ENCODE measurements at regions not wholly inside any gene's neighbourhood (a gene's known extent, or its start where the extent isn't known, plus 50 kb on each side); places are given as distances from the start of the nearest gene placed in this dataset.

DNA sequence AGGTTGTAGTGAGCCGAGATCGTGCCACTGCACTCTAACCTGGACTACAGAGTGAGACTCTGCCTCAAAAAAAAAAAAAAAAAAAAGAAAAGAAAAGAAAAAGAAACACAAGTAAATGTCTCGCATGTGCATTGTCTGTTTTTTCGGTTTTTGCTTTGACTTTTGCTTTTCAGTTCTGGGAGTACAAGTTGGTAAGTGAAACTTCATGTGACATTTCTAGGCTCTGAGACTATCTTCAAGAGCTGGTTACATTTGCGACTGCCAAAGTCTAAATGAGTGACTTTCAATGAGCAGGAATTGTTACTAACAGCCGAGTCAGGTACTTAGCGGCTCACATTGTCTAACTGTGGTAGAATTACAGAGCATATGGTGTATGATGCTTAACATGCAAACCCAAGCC lies 107.0 kb upstream of the CELF2 start:
- Mint-ChIP-seq H3K9me3 (no peaks in the 10 kb centered on the region), H3K27ac (no peak overlapping the region), H3K36me3 (no peaks in the 10 kb centered on the region)
- DNase-seq (ENCODE audit: low spot score in 2 of 2) (no peak), ATAC-seq (no peak)

- no peaks in the 10 kb centered on the region for H3K36me3 Mint-ChIP-seq
- no peak overlapping the region for H3K27ac Mint-ChIP-seq
- H3K9me3 Mint-ChIP-seq, result no peaks in the 10 kb centered on the region
- no peak for DNase-seq (ENCODE audit: low spot score in 2 of 2)
- no peak for ATAC-seq
Observed at GRCh38 chr10:10911035-10911434, 106.6 kb upstream of the CELF2 start.

DNA sequence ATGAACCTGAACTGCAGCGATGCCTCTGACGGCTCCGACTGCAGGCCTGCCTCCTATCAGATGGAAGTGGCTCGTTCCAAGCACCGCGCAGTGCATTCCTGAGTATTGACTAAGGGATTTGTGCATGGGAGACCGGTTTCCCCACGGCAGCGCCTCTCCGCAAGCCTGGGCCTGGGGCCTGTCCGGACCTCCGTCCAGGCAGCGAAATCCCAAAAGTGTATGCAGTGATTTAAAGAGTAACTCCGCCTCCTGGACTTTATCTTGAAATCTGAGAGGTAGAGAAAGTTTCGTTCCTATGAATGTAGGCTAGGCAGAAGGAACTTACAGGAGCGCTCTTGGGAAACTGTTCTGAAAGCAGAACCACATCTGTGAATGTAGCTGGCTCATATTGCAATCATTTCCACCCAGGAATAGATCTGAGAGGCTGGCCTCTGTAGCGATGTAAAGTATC lies 106.2 kb upstream of the CELF2 start:
- no peak for DNase-seq (ENCODE audit: low spot score in 2 of 2)
- Mint-ChIP-seq H3K27ac (no peak overlapping the region), H3K9me3 (no peaks in the 10 kb centered on the region), H3K36me3 (no peaks in the 10 kb centered on the region)
- ATAC-seq, result no peak

GRCh38 chr10:10914144-10914543 lies 103.5 kb upstream of the CELF2 start:
- Mint-ChIP-seq H3K36me3 (no peaks in the 10 kb centered on the region), H3K27ac (no peak overlapping the region), H3K9me3 (no peaks in the 10 kb centered on the region)
- ATAC-seq (no peak), DNase-seq (ENCODE audit: low spot score in 2 of 2) (no peak)

GRCh38 chr10:10915215-10915614 lies 102.5 kb upstream of the CELF2 start:
- Mint-ChIP-seq H3K36me3 (no peaks in the 10 kb centered on the region), H3K27ac (no peak overlapping the region), H3K9me3 (no peaks in the 10 kb centered on the region)
- ATAC-seq, result peak in 1 of 2 donors; percentile 59
- DNase-seq (ENCODE audit: low spot score in 2 of 2), result no peak

DNA sequence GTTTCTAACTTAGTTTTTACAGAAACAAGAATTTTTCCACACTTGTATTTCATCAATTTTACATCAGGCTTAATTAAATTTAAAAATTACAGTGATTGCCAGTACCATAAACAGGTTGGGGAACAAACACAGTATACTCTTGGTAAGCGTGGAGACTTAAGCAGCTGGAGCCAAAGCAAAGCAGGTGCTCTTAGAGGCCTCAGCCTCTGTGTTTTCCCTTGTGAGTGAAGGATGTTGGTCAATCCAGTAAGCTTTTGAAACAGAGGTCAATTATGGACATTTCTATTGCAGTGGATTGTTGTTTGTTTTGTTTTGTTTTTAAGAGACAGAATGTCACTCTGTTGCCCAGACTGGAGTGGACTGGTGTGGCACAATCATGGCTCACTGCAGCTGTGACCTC lies 100.6 kb upstream of the CELF2 start:
- Mint-ChIP-seq H3K9me3 (no peaks in the 10 kb centered on the region), H3K36me3 (no peaks in the 10 kb centered on the region), H3K27ac (no peak overlapping the region)
- ATAC-seq, result no peak
- DNase-seq (ENCODE audit: low spot score in 2 of 2), result no peak

DNA sequence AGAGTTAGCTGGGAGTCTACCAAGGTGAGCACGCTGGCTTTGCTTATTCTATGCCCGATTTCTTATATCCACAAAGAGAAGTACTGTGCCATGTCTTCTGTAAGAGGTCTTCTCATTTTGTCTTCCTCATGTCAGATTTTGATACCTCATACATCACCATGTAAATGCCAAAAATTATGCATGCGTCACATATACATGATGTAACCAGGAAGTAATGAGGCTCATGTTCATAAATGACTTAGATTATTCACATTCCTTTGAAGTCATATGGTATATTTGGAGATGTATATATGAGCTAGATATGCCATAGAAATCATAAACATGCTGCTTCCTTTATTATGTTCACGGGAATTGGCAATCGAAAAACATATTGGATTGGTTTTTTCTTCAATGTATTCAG lies 97.7 kb upstream of the CELF2 start:
- ATAC-seq (no peak), DNase-seq (ENCODE audit: low spot score in 2 of 2) (no peak)
- H3K9me3 Mint-ChIP-seq, result no peaks in the 10 kb centered on the region
- no peaks in the 10 kb centered on the region for H3K36me3 Mint-ChIP-seq
- H3K27ac Mint-ChIP-seq, result no peak overlapping the region

DNA sequence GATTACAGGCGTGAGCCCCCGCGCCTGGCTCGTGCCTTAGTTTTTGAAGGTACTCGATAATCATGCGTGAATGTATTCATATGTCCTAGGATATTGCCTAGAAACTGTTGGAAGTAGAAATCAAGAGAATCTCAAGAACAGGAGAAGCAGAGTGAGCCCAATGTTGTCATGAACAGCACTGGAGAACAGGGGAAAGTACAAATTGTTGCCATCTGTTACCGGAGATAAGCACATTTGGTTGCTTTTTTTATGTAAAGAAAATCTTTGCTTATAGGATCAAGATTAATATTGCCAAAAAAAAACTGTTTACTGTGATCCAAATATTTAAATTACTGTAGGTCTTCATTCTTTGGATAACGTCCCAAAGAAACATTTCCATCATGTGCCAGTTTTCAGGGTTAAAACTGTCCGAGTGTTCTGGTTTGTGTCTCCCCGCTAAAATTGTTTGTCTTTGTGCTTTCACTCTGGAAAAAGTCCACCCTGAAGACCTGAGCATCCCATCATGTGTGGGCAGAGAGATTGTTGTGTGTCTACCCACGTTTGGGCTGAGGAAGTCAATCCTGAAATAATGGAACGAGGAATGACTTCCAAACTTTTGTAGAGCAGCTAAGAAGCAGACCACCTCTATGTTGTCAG lies 95.7 kb upstream of the CELF2 start:
- ATAC-seq (no peak), DNase-seq (ENCODE audit: low spot score in 2 of 2) (no peak)
- H3K9me3 Mint-ChIP-seq, result no peaks in the 10 kb centered on the region
- H3K27ac Mint-ChIP-seq, result no peak overlapping the region
- H3K36me3 Mint-ChIP-seq, result no peaks in the 10 kb centered on the region

DNA sequence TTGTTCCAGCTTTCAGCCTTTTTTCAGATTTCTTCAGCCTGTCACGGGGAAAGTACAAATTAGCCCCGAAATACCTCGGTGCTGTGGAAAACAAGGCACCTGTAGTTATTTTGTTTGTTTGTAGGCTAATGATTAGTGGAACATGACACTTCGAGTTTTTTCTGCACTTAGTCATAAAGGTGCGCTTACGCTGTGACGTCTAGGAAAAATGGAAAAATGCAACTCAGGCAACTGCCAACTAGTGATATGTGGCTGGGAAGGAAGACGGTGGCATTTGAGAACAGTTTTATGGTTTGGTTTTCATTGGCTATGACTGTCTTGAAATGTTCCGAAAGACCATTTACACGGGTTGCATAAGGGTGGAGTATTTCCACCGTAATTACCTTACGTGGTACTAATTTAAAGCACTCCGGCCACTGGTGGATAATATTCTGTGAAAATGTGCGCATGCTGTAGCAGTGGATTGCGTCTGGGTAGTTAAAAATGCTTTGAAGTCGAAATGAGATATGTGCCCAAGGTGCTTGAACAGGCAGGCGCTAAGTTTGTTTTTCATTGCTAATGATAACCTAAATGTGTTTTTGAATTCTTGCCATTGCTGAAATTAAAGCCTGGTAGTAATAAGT lies 94.5 kb upstream of the CELF2 start:
- no peak for ATAC-seq

DNA sequence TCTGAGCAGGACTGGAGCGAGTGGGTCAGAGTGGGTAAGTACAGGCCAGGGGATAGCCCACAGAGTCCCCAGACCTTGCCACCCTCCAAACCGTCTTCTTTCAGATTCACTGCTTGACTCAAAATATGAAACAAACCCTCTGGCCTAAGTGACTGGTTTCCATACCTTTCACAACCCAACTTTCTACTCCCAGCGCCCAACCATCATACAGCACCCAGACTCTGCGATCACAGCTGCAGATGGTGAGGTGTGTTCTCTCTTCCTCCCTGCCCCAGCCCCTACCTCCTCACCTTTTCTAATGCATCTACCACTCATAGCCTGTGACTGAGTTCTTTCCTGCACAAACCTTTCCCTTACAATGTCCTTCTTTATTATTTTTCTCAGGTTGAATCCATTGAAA lies 92.0 kb upstream of the CELF2 start:
- ATAC-seq (no peak), DNase-seq (ENCODE audit: low spot score in 2 of 2) (no peak)
- Mint-ChIP-seq H3K36me3 (no peaks in the 10 kb centered on the region), H3K9me3 (no peaks in the 10 kb centered on the region), H3K27ac (no peak overlapping the region)

More for the DNA sequence above, 94.5 kb upstream of the CELF2 start:
- no peaks in the 10 kb centered on the region for H3K36me3 Mint-ChIP-seq
- no peak for DNase-seq (ENCODE audit: low spot score in 2 of 2)
- no peaks in the 10 kb centered on the region for H3K9me3 Mint-ChIP-seq
- H3K27ac Mint-ChIP-seq, result no peak overlapping the region

DNA sequence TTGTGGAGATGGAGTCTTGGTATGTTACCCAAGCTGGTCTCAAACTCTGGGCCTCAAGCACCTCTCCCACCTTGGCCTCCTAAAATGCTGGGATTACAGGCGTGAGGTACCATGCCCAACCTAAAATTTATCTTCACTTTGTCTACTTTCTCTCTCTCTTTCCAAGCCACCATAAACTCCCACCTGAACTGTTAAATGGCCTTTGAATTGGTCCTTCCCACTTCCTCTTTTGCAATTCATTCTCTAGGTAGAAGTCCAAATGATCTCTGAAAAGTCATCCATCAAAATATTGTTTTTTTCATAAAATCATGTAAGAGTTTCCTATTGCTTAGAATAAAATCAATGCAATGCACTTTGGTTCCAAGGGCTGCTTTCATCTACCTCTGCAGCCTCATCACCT lies 90.1 kb upstream of the CELF2 start:
- H3K36me3 Mint-ChIP-seq, result no peaks in the 10 kb centered on the region
- H3K27ac Mint-ChIP-seq, result no peak overlapping the region
- no peaks in the 10 kb centered on the region for H3K9me3 Mint-ChIP-seq
- no peak for DNase-seq (ENCODE audit: low spot score in 2 of 2)
- no peak for ATAC-seq

GRCh38 chr10:10930979-10931743 lies 86.5 kb upstream of the CELF2 start:
- ATAC-seq (no peak), DNase-seq (ENCODE audit: low spot score in 2 of 2) (no peak)
- H3K9me3 Mint-ChIP-seq, result no peaks in the 10 kb centered on the region
- H3K27ac Mint-ChIP-seq, result no peak overlapping the region
- no peaks in the 10 kb centered on the region for H3K36me3 Mint-ChIP-seq

GRCh38 chr10:10935032-10935431 lies 82.6 kb upstream of the CELF2 start:
- ATAC-seq (no peak), DNase-seq (ENCODE audit: low spot score in 2 of 2) (no peak)
- H3K9me3 Mint-ChIP-seq, result no peaks in the 10 kb centered on the region
- H3K27ac Mint-ChIP-seq, result no peak overlapping the region
- no peaks in the 10 kb centered on the region for H3K36me3 Mint-ChIP-seq

GRCh38 chr10:10938676-10939075 lies 79.0 kb upstream of the CELF2 start:
- no peak for DNase-seq (ENCODE audit: low spot score in 2 of 2)

GRCh38 chr10:10941127-10941730 lies 76.4 kb upstream of the CELF2 start:
- DNase-seq (ENCODE audit: low spot score in 2 of 2) (no peak), ATAC-seq (no peak)
- Mint-ChIP-seq H3K36me3 (no peaks in the 10 kb centered on the region), H3K9me3 (peaks cover 3 to 7% of the 10 kb centered on the region in 2 donors), H3K27ac (no peak overlapping the region)

More at GRCh38 chr10:10938676-10939075, 79.0 kb upstream of the CELF2 start:
- ATAC-seq, result no peak
- Mint-ChIP-seq H3K9me3 (peaks cover 3 to 7% of the 10 kb centered on the region in 2 donors), H3K36me3 (no peaks in the 10 kb centered on the region), H3K27ac (no peak overlapping the region)

DNA sequence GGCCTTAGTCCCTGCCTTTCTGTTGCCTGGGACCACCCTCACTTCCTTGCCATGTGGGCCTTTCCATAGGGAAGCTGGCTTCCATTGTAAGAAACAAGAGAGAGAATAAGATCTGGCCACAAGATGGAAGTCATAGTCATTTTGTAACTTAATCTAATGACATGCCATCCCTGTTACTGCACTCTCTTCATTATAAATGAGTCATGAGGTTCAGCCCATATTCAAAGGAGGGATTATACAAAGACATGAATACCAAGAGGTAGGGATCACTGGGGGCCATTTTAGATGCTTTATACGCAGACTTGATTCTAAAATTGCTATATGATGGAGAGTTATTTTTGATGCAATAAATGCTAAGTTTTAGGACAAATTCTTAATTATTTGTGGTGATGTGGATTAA lies 75.2 kb upstream of the CELF2 start:
- DNase-seq (ENCODE audit: low spot score in 2 of 2), result no peak
- Mint-ChIP-seq H3K36me3 (no peaks in the 10 kb centered on the region), H3K27ac (no peak overlapping the region), H3K9me3 (peaks cover 3 to 7% of the 10 kb centered on the region in 2 donors)
- ATAC-seq, result no peak

GRCh38 chr10:10946081-10946480 lies 71.6 kb upstream of the CELF2 start:
- Mint-ChIP-seq H3K27ac (no peak overlapping the region), H3K36me3 (no peaks in the 10 kb centered on the region), H3K9me3 (peaks cover 3 to 7% of the 10 kb centered on the region in 2 donors)
- ATAC-seq (no peak), DNase-seq (ENCODE audit: low spot score in 2 of 2) (no peak)

All from activated naive CD4-positive, alpha-beta T cell treated with anti-CD3 and anti-CD28 coated beads, Interleukin-2, amount 50 U/mL, for 72 hours (primary cell).